GM10266 (cell line): ENCODE measurements at regions not wholly inside any gene's neighbourhood (a gene's known extent, or its start where the extent isn't known, plus 50 kb on each side); places are given as distances from the start of the nearest gene placed in this dataset.
"Not testable (repeated sequence)": the region's sequence is repeated elsewhere in the genome, so short reads cannot be mapped to it uniquely, and the experiment has no call there.

Experiments
- DNase-seq: peaks from one replicate; pipeline ENCODE4 v3.0.0; 2012; ENCODE audit errors: extremely low spot score
- CTCF ChIP-seq: IDR thresholded peaks from 2 replicates; pipeline ENCODE4 v1.5.1; 2012; ENCODE audit warnings: mild to moderate bottlenecking, low read depth; ENCODE audit not compliant: control insufficient read depth, insufficient read depth; ENCODE audit errors: missing control alignments

GRCh38 chr5:174626369-174626920, 97.9 kb upstream of the MSX2 start:
- DNase-seq: no peak
- TF ChIP-seq CTCF: no peak

GRCh38 chr5:174636094-174636493, 88.3 kb upstream of the MSX2 start:
- TF ChIP-seq CTCF: no peak
- DNase-seq: no peak

GRCh38 chr5:174642816-174643405, 81.5 kb upstream of the MSX2 start:
- DNase-seq: no peak
- TF ChIP-seq CTCF: no peak

- TF ChIP-seq CTCF: no peak
- DNase-seq: no peak
Observed at GRCh38 chr5:174644436-174644835, 79.9 kb upstream of the MSX2 start.

GRCh38 chr5:174644923-174645322, 79.5 kb upstream of the MSX2 start:
- no peak for DNase-seq
- no peak for TF ChIP-seq CTCF

GRCh38 chr5:174645677-174646076, 78.7 kb upstream of the MSX2 start:
- no peak for TF ChIP-seq CTCF
- no peak for DNase-seq

- not testable (repeated sequence) for DNase-seq
Observed at GRCh38 chr5:174648618-174649017, 75.8 kb upstream of the MSX2 start.

- DNase-seq: no peak
- TF ChIP-seq CTCF: no peak
Observed at GRCh38 chr5:174649391-174649790, 75.0 kb upstream of the MSX2 start.
